BLaER1 (cell line): ENCODE measurements at regions not wholly inside any gene's neighbourhood (a gene's known extent, or its start where the extent isn't known, plus 50 kb on each side); places are given as distances from the start of the nearest gene placed in this dataset.

Experiments
- H3K27ac ChIP-seq: shearing (Covaris generic); formaldehyde crosslinking; 2 replicates; pipeline ENCODE4 v1.8.1; 2022
- H3K27me3 ChIP-seq: shearing (Covaris generic); formaldehyde crosslinking; 2 replicates; pipeline ENCODE4 v1.8.1; 2022
- H3K36me3 ChIP-seq: shearing (Covaris generic); formaldehyde crosslinking; 2 replicates; pipeline ENCODE4 v1.8.1; 2022
- H3K4me1 ChIP-seq: shearing (Covaris generic); formaldehyde crosslinking; 2 replicates; pipeline ENCODE4 v1.8.1; 2022
- H3K4me2 ChIP-seq: shearing (Covaris generic); formaldehyde crosslinking; 2 replicates; pipeline ENCODE4 v1.8.1; 2022
- H3K4me3 ChIP-seq: shearing (Covaris generic); formaldehyde crosslinking; 2 replicates; pipeline ENCODE4 v1.8.1; 2022
- H3K9ac ChIP-seq: shearing (Covaris generic); formaldehyde crosslinking; 2 replicates; pipeline ENCODE4 v1.8.1; 2022
- H3K9me3 ChIP-seq: shearing (Covaris generic); formaldehyde crosslinking; 2 replicates; pipeline ENCODE4 v1.8.1; 2022
- H4K20me1 ChIP-seq: shearing (Covaris generic); formaldehyde crosslinking; 2 replicates; pipeline ENCODE4 v1.8.1; 2022
- Cebpa-rat ChIP-seq: shearing (Covaris generic); IDR thresholded peaks from 2 replicates; pipeline ENCODE4 v1.8.1; 2022

- H3K27me3 ChIP-seq = no peaks in the 10 kb centered on the region
- H3K9me3 ChIP-seq = no peaks in the 10 kb centered on the region
- no peaks in the 10 kb centered on the region for H3K36me3 ChIP-seq
- no peak overlapping the region for H3K4me3 ChIP-seq
- H3K27ac ChIP-seq = no peak overlapping the region
- no peak for TF ChIP-seq Cebpa-rat
- peaks cover 47% of the 10 kb centered on the region for H3K4me1 ChIP-seq
- H3K4me2 ChIP-seq = peak overlapping the region; percentile 59
- no peaks in the 10 kb centered on the region for H4K20me1 ChIP-seq
- no peak overlapping the region for H3K9ac ChIP-seq
These were observed 291.3 kb upstream of the PLXNA2 start for GRCh38 chr1:208535511-208535910.

GRCh38 chr1:208536212-208536611 lies 292.0 kb upstream of the PLXNA2 start:
- no peak overlapping the region for H3K9ac ChIP-seq
- no peak overlapping the region; the same call in 1 of the 2 replicates for H3K27ac ChIP-seq
- H3K9me3 ChIP-seq = no peaks in the 10 kb centered on the region
- H4K20me1 ChIP-seq = no peaks in the 10 kb centered on the region
- H3K4me2 ChIP-seq = peak overlapping the region; percentile 59
- H3K4me1 ChIP-seq = peaks cover 40% of the 10 kb centered on the region
- H3K27me3 ChIP-seq = no peaks in the 10 kb centered on the region
- no peaks in the 10 kb centered on the region for H3K36me3 ChIP-seq
- TF ChIP-seq Cebpa-rat = no peak
- H3K4me3 ChIP-seq = no peak overlapping the region

GRCh38 chr1:208537198-208537597 lies 293.0 kb upstream of the PLXNA2 start:
- no peak for TF ChIP-seq Cebpa-rat
- Histone ChIP-seq H3K36me3 (no peaks in the 10 kb centered on the region), H3K4me1 (peaks cover 31% of the 10 kb centered on the region), H3K27me3 (no peaks in the 10 kb centered on the region), H4K20me1 (no peaks in the 10 kb centered on the region), H3K9me3 (no peaks in the 10 kb centered on the region), H3K4me2 (peak overlapping the region; percentile 59; the same call in 1 of the 2 replicates), H3K27ac (no peak overlapping the region), H3K9ac (no peak overlapping the region), H3K4me3 (no peak overlapping the region)

GRCh38 chr1:208538078-208538477 lies 293.9 kb upstream of the PLXNA2 start:
- H3K4me1 ChIP-seq = peaks cover 23% of the 10 kb centered on the region
- no peaks in the 10 kb centered on the region for H3K9me3 ChIP-seq
- no peak overlapping the region for H3K27ac ChIP-seq
- no peaks in the 10 kb centered on the region for H3K36me3 ChIP-seq
- no peaks in the 10 kb centered on the region for H3K27me3 ChIP-seq
- no peak for TF ChIP-seq Cebpa-rat
- H3K9ac ChIP-seq = no peak overlapping the region
- H3K4me2 ChIP-seq = no peak overlapping the region
- no peaks in the 10 kb centered on the region for H4K20me1 ChIP-seq
- no peak overlapping the region for H3K4me3 ChIP-seq

- Histone ChIP-seq H3K4me3 (no peak overlapping the region), H3K9ac (no peak overlapping the region), H3K9me3 (no peaks in the 10 kb centered on the region), H3K4me2 (no peak overlapping the region), H4K20me1 (no peaks in the 10 kb centered on the region), H3K27ac (no peak overlapping the region), H3K27me3 (no peaks in the 10 kb centered on the region), H3K36me3 (no peaks in the 10 kb centered on the region), H3K4me1 (peaks cover 23% of the 10 kb centered on the region)
- no peak for TF ChIP-seq Cebpa-rat
These were observed 294.4 kb upstream of the PLXNA2 start for GRCh38 chr1:208538587-208538986.

GRCh38 chr1:208540724-208541123 lies 296.5 kb upstream of the PLXNA2 start:
- Histone ChIP-seq H3K9ac (no peak overlapping the region), H3K36me3 (no peaks in the 10 kb centered on the region), H3K4me1 (peaks cover 29% of the 10 kb centered on the region), H4K20me1 (no peaks in the 10 kb centered on the region), H3K9me3 (no peaks in the 10 kb centered on the region), H3K4me2 (no peak overlapping the region), H3K4me3 (no peak overlapping the region), H3K27ac (no peak overlapping the region), H3K27me3 (no peaks in the 10 kb centered on the region)
- TF ChIP-seq Cebpa-rat = no peak

GRCh38 chr1:208541225-208541855 lies 297.2 kb upstream of the PLXNA2 start:
- no peaks in the 10 kb centered on the region for H3K27me3 ChIP-seq
- H3K27ac ChIP-seq = no peak overlapping the region
- H3K4me3 ChIP-seq = no peak overlapping the region
- H3K36me3 ChIP-seq = no peaks in the 10 kb centered on the region
- no peaks in the 10 kb centered on the region for H3K9me3 ChIP-seq
- H3K9ac ChIP-seq = no peak overlapping the region
- peaks cover 23% of the 10 kb centered on the region for H3K4me1 ChIP-seq
- TF ChIP-seq Cebpa-rat = no peak
- no peaks in the 10 kb centered on the region for H4K20me1 ChIP-seq
- H3K4me2 ChIP-seq = no peak overlapping the region

GRCh38 chr1:208542309-208542708 lies 298.1 kb upstream of the PLXNA2 start:
- Histone ChIP-seq H3K9me3 (no peaks in the 10 kb centered on the region), H3K27ac (no peak overlapping the region), H3K9ac (no peak overlapping the region), H3K36me3 (no peaks in the 10 kb centered on the region), H3K27me3 (no peaks in the 10 kb centered on the region), H3K4me3 (no peak overlapping the region), H4K20me1 (no peaks in the 10 kb centered on the region), H3K4me1 (peaks cover 13% of the 10 kb centered on the region), H3K4me2 (no peak overlapping the region)
- TF ChIP-seq Cebpa-rat = no peak

GRCh38 chr1:208544053-208544452 lies 299.9 kb upstream of the PLXNA2 start:
- Histone ChIP-seq H3K4me1 (peaks cover 11% of the 10 kb centered on the region), H3K4me3 (no peak overlapping the region), H3K4me2 (no peak overlapping the region), H3K27me3 (no peaks in the 10 kb centered on the region), H4K20me1 (no peaks in the 10 kb centered on the region), H3K9ac (no peak overlapping the region), H3K27ac (no peak overlapping the region), H3K36me3 (no peaks in the 10 kb centered on the region), H3K9me3 (no peaks in the 10 kb centered on the region)
- no peak for TF ChIP-seq Cebpa-rat

GRCh38 chr1:208544794-208545193 lies 300.6 kb upstream of the PLXNA2 start:
- Histone ChIP-seq H3K9me3 (no peaks in the 10 kb centered on the region), H3K27ac (no peak overlapping the region), H3K4me2 (peak overlapping the region; percentile 21), H3K4me1 (peaks cover 11% of the 10 kb centered on the region), H3K27me3 (no peaks in the 10 kb centered on the region), H4K20me1 (no peaks in the 10 kb centered on the region), H3K36me3 (no peaks in the 10 kb centered on the region), H3K4me3 (no peak overlapping the region), H3K9ac (no peak overlapping the region)
- no peak for TF ChIP-seq Cebpa-rat

- Histone ChIP-seq H3K4me2 (no peak overlapping the region), H3K4me1 (no peaks in the 10 kb centered on the region; the same call in 1 of the 2 replicates), H3K9me3 (no peaks in the 10 kb centered on the region), H3K4me3 (no peak overlapping the region), H4K20me1 (no peaks in the 10 kb centered on the region), H3K27ac (no peak overlapping the region), H3K36me3 (no peaks in the 10 kb centered on the region), H3K9ac (no peak overlapping the region), H3K27me3 (no peaks in the 10 kb centered on the region)
- TF ChIP-seq Cebpa-rat = no peak
These were observed 306.8 kb upstream of the PLXNA2 start for GRCh38 chr1:208551024-208551423.
